IMR-90 (cell line): ENCODE measurements at regions not wholly inside any gene's neighbourhood (a gene's known extent, or its start where the extent isn't known, plus 50 kb on each side); places are given as distances from the start of the nearest gene placed in this dataset.

Experiments
- ATAC-seq: fragments of 200-7000 bp; cut with Tn5 transposase; 2 replicates; pipeline ENCODE4 v1.9.1; 2020; ENCODE audit warnings: low read depth, mild to moderate bottlenecking, moderate library complexity
- BruUV-seq: library from RNA; stranded (reverse); fragments of 400-500 nt; replicated peaks from 2 replicates; lab custom pipeline; 2021; lab: Mats Ljungman, UMichigan
- CTCF ChIA-PET: fragments of 300-600 bp; formaldehyde crosslinking; extraction: SDS; loops from one replicate; lab custom pipeline; 2021; ENCODE audit warnings: antibody characterized with exemption; lab: Yijun Ruan, JAX
- POLR2A ChIA-PET: fragments of 300-600 bp; sonication (Branson Sonifier 250); formaldehyde crosslinking; loops from one replicate; lab custom pipeline; 2022; ENCODE audit warnings: antibody characterized with exemption; ENCODE audit not compliant: unreplicated experiment; lab: Charles Lee
- DNase-seq: peaks from one replicate; pipeline ENCODE4 v3.0.0; 2013
- H2AFZ ChIP-seq: replicated peaks from 2 replicates; pipeline ENCODE3; 2013; ENCODE audit warnings: low read length, mild to moderate bottlenecking; ENCODE audit not compliant: poor library complexity
- H2AK5ac ChIP-seq: 2 replicates; pipeline ENCODE4 v1.6.1; 2013; ENCODE audit warnings: low read depth, low read length, inconsistent platforms
- H2AK9ac ChIP-seq: replicated peaks from 2 replicates; pipeline ENCODE3; 2013; ENCODE audit warnings: mild to moderate bottlenecking, low read depth, low read length, moderate library complexity; ENCODE audit not compliant: poor library complexity
- H2BK120ac ChIP-seq: 2 replicates; pipeline ENCODE4 v1.6.1; 2013; ENCODE audit warnings: low read depth, low read length, inconsistent platforms
- H2BK15ac ChIP-seq: 3 replicates; pipeline ENCODE4 v1.6.1; 2013; ENCODE audit warnings: low read depth, low read length, inconsistent platforms
- H2BK20ac ChIP-seq: 2 replicates; pipeline ENCODE4 v1.6.1; 2013; ENCODE audit warnings: low read depth, mild to moderate bottlenecking, inconsistent platforms, low read length, moderate library complexity
- H2BK5ac ChIP-seq: 2 replicates; pipeline ENCODE4 v1.6.1; 2013; ENCODE audit warnings: mild to moderate bottlenecking, low read depth, low read length, inconsistent platforms; ENCODE audit not compliant: poor library complexity, severe bottlenecking
- H3K14ac ChIP-seq: replicated peaks from 2 replicates; pipeline ENCODE4 v1.6.1; 2013; ENCODE audit warnings: low read depth, low read length, inconsistent platforms
- H3K18ac ChIP-seq: 2 replicates; pipeline ENCODE4 v1.6.1; 2013; ENCODE audit warnings: low read depth, low read length, control low read depth
- H3K23ac ChIP-seq: 2 replicates; pipeline ENCODE4 v1.6.1; 2013; ENCODE audit warnings: low read depth, low read length, inconsistent platforms
- H3K27ac ChIP-seq: 2 replicates; pipeline ENCODE4 v1.5.1; 2013; ENCODE audit warnings: mild to moderate bottlenecking, control low read depth, low read length; ENCODE audit not compliant: insufficient read depth
- H3K27me3 ChIP-seq: 2 replicates; pipeline ENCODE4 v1.6.1; 2013; ENCODE audit warnings: low read length; ENCODE audit not compliant: control insufficient read depth, insufficient read depth
- H3K36me3 ChIP-seq: 2 replicates; pipeline ENCODE4 v1.6.1; 2013; ENCODE audit warnings: low read length, mixed read lengths; ENCODE audit not compliant: control insufficient read depth, insufficient read depth
- H3K4ac ChIP-seq: 2 replicates; pipeline ENCODE4 v1.6.1; 2013; ENCODE audit warnings: low read depth, low read length, inconsistent platforms
- H3K4me1 ChIP-seq: 2 replicates; pipeline ENCODE4 v1.6.1; 2013; ENCODE audit warnings: low read length, mixed read lengths; ENCODE audit not compliant: control insufficient read depth, insufficient read depth
- H3K4me2 ChIP-seq: 2 replicates; pipeline ENCODE4 v1.6.1; 2013; ENCODE audit warnings: low read depth, mild to moderate bottlenecking, control low read depth, low read length, moderate library complexity
- H3K4me3 ChIP-seq: 2 replicates; pipeline ENCODE4 v1.5.1; 2013; ENCODE audit warnings: low read depth, mild to moderate bottlenecking, control low read depth, low read length, moderate library complexity; ENCODE audit not compliant: insufficient read depth
- H3K56ac ChIP-seq: 2 replicates; pipeline ENCODE4 v1.6.1; 2013; ENCODE audit warnings: low read length, inconsistent platforms; ENCODE audit not compliant: insufficient read depth; ENCODE audit errors: extremely low read depth
- H3K79me1 ChIP-seq, 2 experiments: 2 replicates each; pipeline ENCODE4 v1.6.1; 2013; ENCODE audit warnings: low read length in 2 of 2, inconsistent platforms in 1 of 2, low read depth in 1 of 2
- H3K9ac ChIP-seq: 2 replicates; pipeline ENCODE4 v1.6.1; 2013; ENCODE audit warnings: low read depth, low read length, control low read depth
- H3K9me1 ChIP-seq: 2 replicates; pipeline ENCODE4 v1.6.1; 2013; ENCODE audit warnings: low read length, inconsistent platforms; ENCODE audit not compliant: insufficient read depth
- H3K9me3 ChIP-seq: 2 replicates; pipeline ENCODE4 v1.6.1; 2013; ENCODE audit warnings: low read length; ENCODE audit not compliant: control insufficient read depth, insufficient read depth
- H4K20me1 ChIP-seq: 2 replicates; pipeline ENCODE4 v1.6.1; 2013; ENCODE audit warnings: low read length, inconsistent platforms; ENCODE audit not compliant: insufficient read depth
- H4K5ac ChIP-seq: 2 replicates; pipeline ENCODE4 v1.6.1; 2013; ENCODE audit warnings: mild to moderate bottlenecking, low read depth, low read length, control low read depth
- H4K8ac ChIP-seq, 2 experiments: 2 replicates each; pipeline ENCODE4 v1.6.1; 2013; ENCODE audit warnings: low read depth in 2 of 2, low read length in 2 of 2, control low read depth in 1 of 2, inconsistent platforms in 1 of 2
- H4K91ac ChIP-seq: 2 replicates; pipeline ENCODE4 v1.6.1; 2013; ENCODE audit warnings: low read depth, low read length, inconsistent platforms; ENCODE audit not compliant: insufficient read depth
- CHD1 ChIP-seq: IDR thresholded peaks from 2 replicates; pipeline ENCODE4 v1.6.1; 2012; ENCODE audit warnings: low read depth, low read length, improper control_type of control experiment
- ELK1 ChIP-seq: fragments of 150-350 bp; IDR thresholded peaks from 2 replicates; pipeline ENCODE4 v1.6.1; 2016; ENCODE audit warnings: low read depth, mild to moderate bottlenecking, low read length, moderate library complexity, borderline replicate concordance
- FOS ChIP-seq: fragments of 150-350 bp; IDR thresholded peaks from 2 replicates; pipeline ENCODE4 v1.6.1; 2016; ENCODE audit warnings: low read depth, low read length
- MAFK ChIP-seq: IDR thresholded peaks from 2 replicates; pipeline ENCODE4 v1.6.1; 2012; ENCODE audit warnings: low read depth, low read length, improper control_type of control experiment
- MAZ ChIP-seq: IDR thresholded peaks from 2 replicates; pipeline ENCODE4 v1.6.1; 2012; ENCODE audit warnings: low read depth, mild to moderate bottlenecking, low read length, improper control_type of control experiment, moderate library complexity, borderline replicate concordance
- MXI1 ChIP-seq: IDR thresholded peaks from 2 replicates; pipeline ENCODE4 v1.6.1; 2012; ENCODE audit warnings: low read depth, mild to moderate bottlenecking, low read length, moderate library complexity, borderline replicate concordance
- POLR2A ChIP-seq: IDR thresholded peaks from 2 replicates; pipeline ENCODE4 v1.6.1; 2012; ENCODE audit warnings: mild to moderate bottlenecking, low read depth, low read length
- RCOR1 ChIP-seq: IDR thresholded peaks from 2 replicates; pipeline ENCODE4 v1.6.1; 2012; ENCODE audit warnings: mild to moderate bottlenecking, low read length, improper control_type of control experiment; ENCODE audit not compliant: insufficient replicate concordance
- SMC3 ChIP-seq: fragments of 150-350 bp; IDR thresholded peaks from 2 replicates; pipeline ENCODE4 v1.6.1; 2016; ENCODE audit warnings: low read depth, mild to moderate bottlenecking, antibody characterized with exemption, low read length, moderate library complexity
- WGBS, 2 experiments: methylation state at CpG; one replicate each; pipeline versions ENCODE4 v1.1.5 to v1.1.7; 2013; ENCODE audit warnings: missing lambda C conversion rate in 2 of 2; ENCODE audit not compliant: insufficient read length in 1 of 2; ENCODE audit errors: extremely low coverage in 2 of 2; 5-methylcytosine and 5-hydroxymethylcytosine counted together
- dilution Hi-C: fragments of 300-500 bp; cut with HindIII; formaldehyde crosslinking; loops from one replicate; pipeline ENCODE4 v1.14.3; 2018; ENCODE audit warnings: low sequenced_read_pairs; ENCODE audit not compliant: unreplicated experiment
- in situ Hi-C: fragments of 300-500 bp; cut with MboI; formaldehyde crosslinking; loops from 3 replicates; pipeline ENCODE4 v1.14.3; 2019; ENCODE audit warnings: low sequenced_read_pairs, inconsistent platforms, mixed read lengths
- intact Hi-C: fragments of 100-400 bp; cut with micrococcal nuclease; formaldehyde crosslinking; loops from 2 replicates; pipeline ENCODE4 v1.10.0; 2022

GRCh38 chr2:12254280-12254860, 462.4 kb upstream of the TRIB2 start:
- no peak overlapping the region for H3K4ac ChIP-seq
- POLR2A ChIA-PET, result no interaction called here
- H3K14ac ChIP-seq, result no peak overlapping the region
- no peak for ATAC-seq
- H2AFZ ChIP-seq, result no peak overlapping the region
- no peaks in the 10 kb centered on the region for H4K20me1 ChIP-seq
- no peaks in the 10 kb centered on the region for H3K9me3 ChIP-seq
- no peak overlapping the region for H3K27ac ChIP-seq
- H3K18ac ChIP-seq, result no peak overlapping the region
- H3K9me1 ChIP-seq, result no peaks in the 10 kb centered on the region
- intact Hi-C loops (no loop called here), in situ Hi-C loops (no loop called here), dilution Hi-C loops (no loop called here)
- no peak overlapping the region for H2BK120ac ChIP-seq
- TF ChIP-seq MXI1 (no peak), POLR2A (no peak), CHD1 (no peak), FOS (no peak), MAFK (no peak), MAZ (no peak), RCOR1 (no peak), ELK1 (no peak), SMC3 (no peak)
- H2AK9ac ChIP-seq, result no peak overlapping the region
- no peak overlapping the region for H2BK5ac ChIP-seq
- no peak overlapping the region for H3K4me3 ChIP-seq
- H4K91ac ChIP-seq, result no peak overlapping the region
- no peak overlapping the region for H3K4me2 ChIP-seq
- no peak overlapping the region for H2BK15ac ChIP-seq
- no peak overlapping the region for H3K23ac ChIP-seq
- no peak overlapping the region for H4K8ac ChIP-seq
- H3K36me3 ChIP-seq, result no peaks in the 10 kb centered on the region
- no peaks in the 10 kb centered on the region for H3K79me1 ChIP-seq
- no peaks in the 10 kb centered on the region for H3K27me3 ChIP-seq
- no peaks in the 10 kb centered on the region for H3K4me1 ChIP-seq
- 100% methylated on average over 1 of the region's 6 CpGs; no CpG with 5 or more reads in 1 of the 2 experiments for WGBS, 2 experiments
- H2BK20ac ChIP-seq, result no peak overlapping the region
- no peak overlapping the region for H3K9ac ChIP-seq
- BruUV-seq, result no TSS peak
- no peak overlapping the region for H3K56ac ChIP-seq
- H2AK5ac ChIP-seq, result no peak overlapping the region
- DNase-seq, result no peak
- no peak overlapping the region for H4K5ac ChIP-seq
- CTCF ChIA-PET, result no interaction called here
